H9 (cell line): ENCODE measurements at regions not wholly inside any gene's neighbourhood (a gene's known extent, or its start where the extent isn't known, plus 50 kb on each side); places are given as distances from the start of the nearest gene placed in this dataset.

ENCODE experiments used
- DNase-seq: peaks from one replicate; pipeline ENCODE4 v3.0.0-alpha.2; 2017
- H2AFZ ChIP-seq: one replicate; pipeline ENCODE4 v1.6.1; 2013; ENCODE audit warnings: mild to moderate bottlenecking, low read length, control low read depth, moderate library complexity
- H2AK5ac ChIP-seq: 2 replicates; pipeline ENCODE4 v1.6.1; 2013; ENCODE audit warnings: low read length, control low read depth, mixed read lengths; ENCODE audit not compliant: insufficient read length
- H2BK120ac ChIP-seq: one replicate; pipeline ENCODE4 v1.6.1; 2013; ENCODE audit warnings: low read depth, mild to moderate bottlenecking, low read length, control low read depth, inconsistent platforms; ENCODE audit not compliant: poor library complexity, severe bottlenecking
- H2BK12ac ChIP-seq: 2 replicates; pipeline ENCODE4 v1.6.1; 2013; ENCODE audit warnings: low read length, control low read depth, mixed read lengths, low read depth; ENCODE audit not compliant: insufficient read length
- H2BK15ac ChIP-seq: 2 replicates; pipeline ENCODE4 v1.6.1; 2013; ENCODE audit warnings: low read depth, low read length, control low read depth
- H2BK20ac ChIP-seq: one replicate; pipeline ENCODE4 v1.6.1; 2013; ENCODE audit warnings: low read depth, mild to moderate bottlenecking, low read length, control low read depth, inconsistent platforms; ENCODE audit not compliant: poor library complexity, severe bottlenecking
- H2BK5ac ChIP-seq: 2 replicates; pipeline ENCODE4 v1.6.1; 2013; ENCODE audit warnings: low read length, control low read depth, mixed read lengths; ENCODE audit not compliant: insufficient read length
- H3K14ac ChIP-seq: 2 replicates; pipeline ENCODE4 v1.6.1; 2013; ENCODE audit warnings: low read length, control low read depth; ENCODE audit not compliant: insufficient read depth
- H3K18ac ChIP-seq: 2 replicates; pipeline ENCODE4 v1.6.1; 2013; ENCODE audit warnings: low read depth, mild to moderate bottlenecking, mixed read lengths, low read length, control low read depth; ENCODE audit not compliant: insufficient read length
- H3K23ac ChIP-seq: 2 replicates; pipeline ENCODE4 v1.6.1; 2013; ENCODE audit warnings: low read length, control low read depth, mixed read lengths, low read depth; ENCODE audit not compliant: insufficient read length
- H3K23me2 ChIP-seq: 2 replicates; pipeline ENCODE4 v1.6.1; 2013; ENCODE audit warnings: low read depth, mild to moderate bottlenecking, mixed read lengths, low read length, control low read depth; ENCODE audit not compliant: insufficient read length, poor library complexity, severe bottlenecking
- H3K27ac ChIP-seq: 2 replicates; pipeline ENCODE4 v1.5.1; 2013; ENCODE audit warnings: low read length, control low read depth, mixed read lengths, low read depth; ENCODE audit not compliant: insufficient read length
- H3K27me3 ChIP-seq: 2 replicates; pipeline ENCODE4 v1.6.1; 2013; ENCODE audit warnings: low read length, control low read depth, inconsistent platforms; ENCODE audit not compliant: insufficient read depth
- H3K4ac ChIP-seq: 2 replicates; pipeline ENCODE4 v1.6.1; 2013; ENCODE audit warnings: low read depth, mild to moderate bottlenecking, control low read depth, inconsistent platforms, low read length, moderate library complexity
- H3K4me1 ChIP-seq: 2 replicates; pipeline ENCODE4 v1.6.1; 2013; ENCODE audit warnings: low read length, control low read depth, inconsistent platforms; ENCODE audit not compliant: insufficient read depth
- H3K4me2 ChIP-seq: 2 replicates; pipeline ENCODE4 v1.6.1; 2013; ENCODE audit warnings: low read length, control low read depth, mixed read lengths; ENCODE audit not compliant: insufficient read length, insufficient read depth
- H3K56ac ChIP-seq: 2 replicates; pipeline ENCODE4 v1.6.1; 2013; ENCODE audit warnings: low read depth, mild to moderate bottlenecking, mixed read lengths, low read length, control low read depth; ENCODE audit not compliant: insufficient read length
- H3K79me1 ChIP-seq: 2 replicates; pipeline ENCODE4 v1.6.1; 2013; ENCODE audit warnings: low read depth, mild to moderate bottlenecking, moderate library complexity, low read length, control low read depth, inconsistent platforms; ENCODE audit not compliant: insufficient read depth, poor library complexity, severe bottlenecking
- H3K79me2 ChIP-seq: 2 replicates; pipeline ENCODE4 v1.6.1; 2013; ENCODE audit warnings: low read length, control low read depth, inconsistent platforms; ENCODE audit not compliant: insufficient read depth
- H3K9ac ChIP-seq: 2 replicates; pipeline ENCODE4 v1.6.1; 2013; ENCODE audit warnings: low read length, control low read depth, mixed read lengths; ENCODE audit not compliant: insufficient read length; ENCODE audit errors: extremely low read depth
- H3K9me3 ChIP-seq: one replicate; pipeline ENCODE4 v1.6.1; 2013; ENCODE audit warnings: low read depth, low read length, inconsistent platforms; ENCODE audit not compliant: control insufficient read depth
- H3T11ph ChIP-seq: one replicate; pipeline ENCODE4 v1.6.1; 2013; ENCODE audit warnings: mild to moderate bottlenecking, low read length, control low read depth, inconsistent platforms
- H4K20me1 ChIP-seq: one replicate; pipeline ENCODE4 v1.6.1; 2013; ENCODE audit not compliant: control insufficient read depth, insufficient read length, insufficient read depth
- H4K5ac ChIP-seq: 2 replicates; pipeline ENCODE4 v1.6.1; 2013; ENCODE audit warnings: low read depth, mild to moderate bottlenecking, mixed read lengths, low read length, control low read depth; ENCODE audit not compliant: insufficient read length
- H4K8ac ChIP-seq: replicated peaks from 2 replicates; pipeline ENCODE4 v1.6.1; 2013; ENCODE audit warnings: low read length, control low read depth, mixed read lengths, low read depth; ENCODE audit not compliant: insufficient read length
- H4K91ac ChIP-seq: 2 replicates; pipeline ENCODE4 v1.6.1; 2013; ENCODE audit warnings: low read depth, mild to moderate bottlenecking, moderate library complexity, mixed read lengths, low read length, control low read depth; ENCODE audit not compliant: insufficient read length
- H3K27ac Mint-ChIP-seq, 3 experiments: 2 replicates in 2 of 3; 3 replicates in 1 of 3; pipeline ENCODE4 v1.8.0; 2020 to 2021; ENCODE audit warnings: mixed read lengths in 3 of 3, mild to moderate bottlenecking in 1 of 3, moderate library complexity in 1 of 3
- H3K27me3 Mint-ChIP-seq: 2 replicates; pipeline ENCODE4 v1.8.0; 2021; ENCODE audit warnings: low read depth, mild to moderate bottlenecking, moderate library complexity, mixed read lengths
- H3K36me3 Mint-ChIP-seq, 3 experiments: 2 replicates in 2 of 3; 3 replicates in 1 of 3; pipeline ENCODE4 v1.8.0; 2020 to 2021; ENCODE audit warnings: low read depth in 3 of 3, mixed read lengths in 3 of 3; ENCODE audit not compliant: insufficient read depth in 1 of 3
- H3K4me1 Mint-ChIP-seq, 2 experiments: 2 replicates each; pipeline ENCODE4 v1.8.0; 2020; ENCODE audit warnings: mixed read lengths in 2 of 2
- H3K4me3 Mint-ChIP-seq, 2 experiments: 2 replicates in 1 of 2; 3 replicates in 1 of 2; pipeline ENCODE4 v1.8.0; 2020 to 2021; ENCODE audit warnings: mild to moderate bottlenecking in 2 of 2, mixed read lengths in 2 of 2, moderate library complexity in 1 of 2
- H3K9me3 Mint-ChIP-seq, 2 experiments: 2 replicates in 1 of 2; 3 replicates in 1 of 2; pipeline ENCODE4 v1.8.0; 2020; ENCODE audit warnings: mild to moderate bottlenecking in 2 of 2, mixed read lengths in 2 of 2, moderate library complexity in 1 of 2
- WGBS: extraction: QIAGEN DNeasy Blood & Tissue Kit; methylation state at CpG from one replicate; pipeline ENCODE4 v1.1.7; 2013; ENCODE audit warnings: missing lambda C conversion rate, low lambda C conversion rate, mixed read lengths; ENCODE audit not compliant: insufficient read length; ENCODE audit errors: extremely low coverage; 5-methylcytosine and 5-hydroxymethylcytosine counted together
- TF ChIP-seq, protein P1 (sequence below): fragments of 200-600 bp; sonication (generic); conservative IDR thresholded peaks from 3 replicates; pipeline ENCODE4 v1.8.0; 2021; ENCODE audit warnings: antibody characterized with exemption, mild to moderate bottlenecking

DNA sequence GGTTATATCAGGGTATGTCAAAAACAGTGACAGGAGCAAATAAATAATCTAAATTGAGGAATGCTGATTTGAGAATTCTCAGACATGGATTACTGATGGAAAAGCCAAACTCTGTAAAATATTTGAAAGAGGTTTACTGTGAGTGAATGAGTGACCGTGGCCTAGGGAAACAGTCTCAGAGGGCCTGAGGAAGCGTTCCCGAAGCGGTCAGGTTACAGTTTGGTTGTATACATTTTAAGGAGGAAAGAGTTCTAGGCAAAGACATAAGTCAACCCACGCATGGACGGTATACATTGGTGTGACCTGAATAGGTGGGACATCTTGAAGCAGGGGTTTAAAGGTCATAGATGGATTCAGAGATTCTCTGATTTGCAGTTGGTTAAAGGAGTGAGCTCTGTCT, 771.7 kb downstream of the KCNJ18 start:
- H3K4me3 Mint-ChIP-seq, result no peak overlapping the region
- no peaks in the 10 kb centered on the region for H3K4me1 Mint-ChIP-seq
- no peak overlapping the region for H3K14ac ChIP-seq
- H3K79me2 ChIP-seq, result no peaks in the 10 kb centered on the region
- no peak overlapping the region for H3T11ph ChIP-seq
- H2BK12ac ChIP-seq, result no peak overlapping the region
- peaks cover 22 to 41% (median 23%) of the 10 kb centered on the region in 3 experiments for H3K36me3 Mint-ChIP-seq
- H3K56ac ChIP-seq, result no peak overlapping the region
- no peak overlapping the region for H2BK120ac ChIP-seq
- no peaks in the 10 kb centered on the region for H3K27me3 ChIP-seq
- H4K20me1 ChIP-seq, result no peaks in the 10 kb centered on the region
- no peak overlapping the region for H2BK15ac ChIP-seq
- DNase-seq, result no peak
- H3K79me1 ChIP-seq, result no peaks in the 10 kb centered on the region
- no peak overlapping the region for H4K5ac ChIP-seq
- H3K4me1 ChIP-seq, result no peaks in the 10 kb centered on the region
- H3K23me2 ChIP-seq, result no peaks in the 10 kb centered on the region
- H4K8ac ChIP-seq, result no peak overlapping the region
- no peak overlapping the region for H3K9ac ChIP-seq
- H3K23ac ChIP-seq, result no peak overlapping the region
- no peak overlapping the region for H2AFZ ChIP-seq
- H3K4ac ChIP-seq, result no peak overlapping the region
- no peak overlapping the region for H2AK5ac ChIP-seq
- H3K4me2 ChIP-seq, result no peak overlapping the region
- peaks cover 91% of the 10 kb centered on the region for H3K9me3 ChIP-seq
- no peak overlapping the region for H3K27ac Mint-ChIP-seq
- TF ChIP-seq, protein P1, sequence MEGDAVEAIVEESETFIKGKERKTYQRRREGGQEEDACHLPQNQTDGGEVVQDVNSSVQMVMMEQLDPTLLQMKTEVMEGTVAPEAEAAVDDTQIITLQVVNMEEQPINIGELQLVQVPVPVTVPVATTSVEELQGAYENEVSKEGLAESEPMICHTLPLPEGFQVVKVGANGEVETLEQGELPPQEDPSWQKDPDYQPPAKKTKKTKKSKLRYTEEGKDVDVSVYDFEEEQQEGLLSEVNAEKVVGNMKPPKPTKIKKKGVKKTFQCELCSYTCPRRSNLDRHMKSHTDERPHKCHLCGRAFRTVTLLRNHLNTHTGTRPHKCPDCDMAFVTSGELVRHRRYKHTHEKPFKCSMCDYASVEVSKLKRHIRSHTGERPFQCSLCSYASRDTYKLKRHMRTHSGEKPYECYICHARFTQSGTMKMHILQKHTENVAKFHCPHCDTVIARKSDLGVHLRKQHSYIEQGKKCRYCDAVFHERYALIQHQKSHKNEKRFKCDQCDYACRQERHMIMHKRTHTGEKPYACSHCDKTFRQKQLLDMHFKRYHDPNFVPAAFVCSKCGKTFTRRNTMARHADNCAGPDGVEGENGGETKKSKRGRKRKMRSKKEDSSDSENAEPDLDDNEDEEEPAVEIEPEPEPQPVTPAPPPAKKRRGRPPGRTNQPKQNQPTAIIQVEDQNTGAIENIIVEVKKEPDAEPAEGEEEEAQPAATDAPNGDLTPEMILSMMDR, result no peak
- H3K9me3 Mint-ChIP-seq, result peaks cover 93 to 98% of the 10 kb centered on the region in 2 experiments
- no peak overlapping the region for H2BK5ac ChIP-seq
- no peak overlapping the region for H4K91ac ChIP-seq
- no peak overlapping the region for H3K18ac ChIP-seq
- no peak overlapping the region for H2BK20ac ChIP-seq
- no CpG with 5 or more reads among the region's 6 CpGs for WGBS
- H3K27ac ChIP-seq, result no peak overlapping the region
- peaks cover 2% of the 10 kb centered on the region; the same call in 1 of the 2 replicates for H3K27me3 Mint-ChIP-seq
